ENCODE measurements at regions not wholly inside any gene's neighbourhood (a gene's known extent, or its start where the extent isn't known, plus 50 kb on each side); places are given as distances from the start of the nearest gene placed in this dataset.
A peak's percentile ranks its signal among the peaks of the same experiment; 100 is the strongest.

GRCh38 chr12:107437954-107438353 lies 247.6 kb upstream of the PWP1 start:
- no peak for DNase-seq
- H3K4me3 ChIP-seq, result no peak overlapping the region
- TF ChIP-seq POLR2A (IDR thresholded peaks at IDR 0.05) (no peak), CTCF (IDR thresholded peaks at IDR 0.05) (no peak)
- H3K27ac ChIP-seq, result no peak overlapping the region
- peaks cover 0 to 17% (median 5%) of the 10 kb centered on the region in 3 donors for H3K4me1 ChIP-seq
- intact Hi-C loops (cut with DNase I), result no loop called here
- peaks cover 0 to 7% (median 0%) of the 10 kb centered on the region in 3 donors for H3K36me3 ChIP-seq
- no peaks in the 10 kb centered on the region for H3K9me3 ChIP-seq
- H3K27me3 ChIP-seq, result no peaks in the 10 kb centered on the region
- WGBS, 2 donors, result 84 to 94% methylated on average over 6 of the region's 6 CpGs

GRCh38 chr12:107439026-107439738 lies 246.4 kb upstream of the PWP1 start:
- Histone ChIP-seq H3K4me1 (peaks cover 0 to 19% (median 5%) of the 10 kb centered on the region in 3 donors), H3K36me3 (peaks cover 0 to under 1% (median 0%) of the 10 kb centered on the region in 3 donors), H3K4me3 (no peak overlapping the region), H3K9me3 (no peaks in the 10 kb centered on the region), H3K27me3 (no peaks in the 10 kb centered on the region), H3K27ac (no peak overlapping the region)
- no peak for DNase-seq
- no peak for TF ChIP-seq CTCF (IDR thresholded peaks at IDR 0.05)
- no peak for TF ChIP-seq POLR2A (IDR thresholded peaks at IDR 0.05)
- intact Hi-C loops (cut with DNase I), result no loop called here
- 71 to 75% methylated on average over 8 of the region's 8 CpGs for WGBS, 2 donors

- no peak for DNase-seq
- H3K9me3 ChIP-seq, result no peaks in the 10 kb centered on the region
- intact Hi-C loops (cut with DNase I), result no loop called here
Measured at GRCh38 chr12:107440606-107441005, 245.0 kb upstream of the PWP1 start.

GRCh38 chr12:107441665-107442300 lies 243.8 kb upstream of the PWP1 start:
- TF ChIP-seq POLR2A (IDR thresholded peaks at IDR 0.05) (no peak), CTCF (IDR thresholded peaks at IDR 0.05) (no peak)
- DNase-seq, result no peak
- Histone ChIP-seq H3K9me3 (no peaks in the 10 kb centered on the region), H3K4me3 (peak overlapping the region in 1 of 4 donors; percentile 15), H3K27ac (peak overlapping the region in 2 of 4 donors; percentile 2 to 44), H3K4me1 (peaks cover 0 to 23% (median 6%) of the 10 kb centered on the region in 3 donors), H3K36me3 (no peaks in the 10 kb centered on the region), H3K27me3 (no peaks in the 10 kb centered on the region)
- intact Hi-C loops (cut with DNase I), result no loop called here
- WGBS, 2 donors, result 20 to 24% methylated on average over 8 of the region's 8 CpGs

More at GRCh38 chr12:107440606-107441005, 245.0 kb upstream of the PWP1 start:
- Histone ChIP-seq H3K27me3 (no peaks in the 10 kb centered on the region), H3K27ac (no peak overlapping the region), H3K4me3 (no peak overlapping the region), H3K36me3 (no peaks in the 10 kb centered on the region), H3K4me1 (peaks cover 0 to 19% (median 5%) of the 10 kb centered on the region in 3 donors)
- TF ChIP-seq CTCF (IDR thresholded peaks at IDR 0.05), result no peak
- no peak for TF ChIP-seq POLR2A (IDR thresholded peaks at IDR 0.05)
- 68 to 86% methylated on average over 4 of the region's 4 CpGs for WGBS, 2 donors

GRCh38 chr12:107442326-107442987 lies 243.1 kb upstream of the PWP1 start:
- Histone ChIP-seq H3K4me3 (peak overlapping the region in 1 of 4 donors; percentile 15), H3K27ac (peak overlapping the region in 3 of 4 donors; percentile 2 to 44 (median 9)), H3K4me1 (peaks cover 0 to 30% (median 8%) of the 10 kb centered on the region in 3 donors), H3K9me3 (no peaks in the 10 kb centered on the region), H3K27me3 (no peaks in the 10 kb centered on the region), H3K36me3 (no peaks in the 10 kb centered on the region)
- WGBS, 2 donors, result 31 to 52% methylated on average over 7 of the region's 7 CpGs
- TF ChIP-seq CTCF (IDR thresholded peaks at IDR 0.05) (no peak), POLR2A (IDR thresholded peaks at IDR 0.05) (no peak)
- intact Hi-C loops (cut with DNase I), result no loop called here
- no peak for DNase-seq

All from esophagus squamous epithelium (tissue), 5 donors.